ENCODE measurements at regions not wholly inside any gene's neighbourhood (a gene's known extent, or its start where the extent isn't known, plus 50 kb on each side); places are given as distances from the start of the nearest gene placed in this dataset.

- TF ChIP-seq CTCF (IDR thresholded peaks at IDR 0.05; ENCODE audit: low read depth, low read length, poor library complexity, severe bottlenecking) (no peak), EZH2phosphoT487 (IDR thresholded peaks at IDR 0.05; ENCODE audit: borderline replicate concordance, low read length) (no peak)
Observed at GRCh38 chr9:108550106-108550505, 305.7 kb downstream of the ACTL7B start.
